Endothelial cell of hepatic sinusoid (primary cell): ENCODE measurements at regions not wholly inside any gene's neighbourhood (a gene's known extent, or its start where the extent isn't known, plus 50 kb on each side); places are given as distances from the start of the nearest gene placed in this dataset.
"Not testable (repeated sequence)": the region's sequence is repeated elsewhere in the genome, so short reads cannot be mapped to it uniquely, and the experiment has no call there.

Experiments used
- in situ Hi-C: cut with HindIII; loops from 2 replicates; pipeline ENCODE4 v1.10.0; 2017; ENCODE audit warnings: low sequenced_read_pairs

DNA sequence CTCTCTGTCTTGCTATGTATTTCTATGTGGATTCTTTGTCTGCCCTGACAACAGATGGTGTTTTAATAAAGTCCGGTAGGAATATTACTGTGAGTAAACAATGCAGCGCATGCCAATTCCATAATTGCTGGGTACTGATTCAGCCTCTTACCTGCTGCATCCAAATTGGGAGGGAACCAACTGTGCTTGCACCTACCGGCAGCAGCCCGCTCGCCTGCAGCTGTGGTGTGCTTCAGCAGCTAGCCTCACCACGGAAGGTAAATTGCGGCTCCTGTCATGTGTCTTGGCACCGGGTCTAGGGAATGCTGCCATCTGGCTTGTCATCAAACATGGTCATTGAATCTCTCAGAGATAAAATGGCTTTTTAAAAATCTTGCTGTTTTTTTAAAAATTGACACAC, 704.8 kb upstream of the SLC35B3 start:
- in situ Hi-C loops: no loop called here

DNA sequence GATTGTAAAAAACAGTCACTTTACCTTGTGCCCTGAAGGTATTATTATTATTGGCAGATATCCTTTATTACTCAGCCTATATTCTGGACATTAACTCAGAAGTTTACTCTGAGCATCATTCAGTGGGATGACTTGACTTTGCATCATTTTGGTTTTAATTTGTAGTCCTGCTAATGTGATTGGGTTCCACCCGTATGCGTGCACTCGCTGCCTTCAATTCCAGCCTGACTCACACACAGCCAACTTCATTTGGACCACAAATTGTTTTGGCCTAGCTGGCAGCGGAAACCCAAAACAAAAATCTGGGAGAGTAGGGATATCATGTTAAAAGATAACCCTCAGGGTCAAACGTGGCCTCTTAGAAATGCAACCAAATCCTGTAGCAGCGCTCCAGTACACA, 704.4 kb upstream of the SLC35B3 start:
- in situ Hi-C loops: loop anchor here (5.0 kb wide), 1 partner anchor 48 kb away; no protein-coding TSS in a partner anchor

DNA sequence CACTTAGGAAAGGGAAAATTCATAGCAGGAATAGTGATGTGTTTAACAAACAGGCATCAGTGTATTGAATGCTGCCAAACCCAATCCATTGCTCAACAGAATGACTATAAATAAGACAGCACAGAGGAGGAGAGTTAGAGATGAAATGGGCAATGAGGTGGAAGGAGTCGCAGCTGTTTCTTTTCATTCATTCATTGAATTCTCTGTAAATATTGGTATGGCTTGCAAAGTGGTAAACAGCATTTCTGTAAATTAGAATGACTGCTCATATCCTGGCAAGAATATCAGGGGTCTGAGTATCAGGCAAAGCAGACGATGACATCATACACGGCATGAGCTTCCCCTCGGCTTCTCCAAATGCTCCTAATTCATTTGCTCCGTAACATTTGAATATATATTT, 703.6 kb upstream of the SLC35B3 start:
- in situ Hi-C loops: loop anchor here (5.0 kb wide), 1 partner anchor 48 kb away; no protein-coding TSS in a partner anchor

DNA sequence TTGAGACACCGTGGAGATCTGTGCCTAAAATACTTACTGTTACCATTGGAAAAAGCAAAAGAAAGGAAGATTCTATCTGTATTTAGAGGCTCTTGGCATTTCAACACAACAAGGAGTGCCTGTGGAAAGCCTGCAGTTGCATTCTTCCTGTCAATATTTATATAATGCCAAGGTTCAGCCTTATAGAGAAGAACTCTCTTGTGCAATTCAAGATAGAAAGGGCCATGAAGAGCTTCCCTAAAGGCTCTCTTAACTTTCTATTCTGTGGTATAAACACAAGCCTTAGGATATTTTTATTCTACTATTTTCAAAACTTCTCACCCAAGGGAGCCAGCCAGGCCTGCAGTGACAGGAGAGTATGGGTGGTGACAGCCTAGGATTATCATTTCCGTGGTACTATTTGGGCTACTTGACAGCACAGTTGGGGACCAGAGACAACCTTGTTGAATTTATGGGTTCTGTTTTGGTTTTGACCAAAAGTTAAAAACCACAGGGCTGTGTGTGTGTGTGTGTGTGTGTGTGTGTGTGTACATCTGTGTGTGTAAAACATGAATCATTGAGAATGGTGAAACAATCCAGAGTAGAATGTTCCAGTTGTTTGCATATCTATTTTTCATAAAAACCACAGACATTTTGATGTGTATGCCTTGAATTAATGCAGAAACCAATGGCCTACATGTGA, 700.9 kb upstream of the SLC35B3 start:
- in situ Hi-C loops: loop anchor here (5.0 kb wide), 1 partner anchor 51 kb away; no protein-coding TSS in a partner anchor

DNA sequence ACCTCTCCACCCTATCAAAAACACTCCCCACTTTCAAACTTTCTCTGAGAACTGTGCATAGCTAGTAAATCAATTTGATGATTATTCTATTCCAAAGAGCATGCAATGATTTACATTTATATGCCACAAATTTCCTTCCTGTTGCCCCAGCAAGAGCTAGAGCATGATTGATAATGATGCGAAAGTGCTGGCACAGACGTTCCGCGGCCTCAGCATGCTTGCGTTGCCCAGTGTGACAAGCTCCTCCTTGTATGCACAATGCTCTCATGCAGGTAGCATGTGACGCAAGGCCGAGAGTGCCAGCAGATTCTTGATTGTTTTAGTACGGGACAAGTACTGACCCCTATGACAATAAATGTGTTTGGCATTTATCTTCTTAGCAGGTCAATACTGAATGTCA, 696.3 kb upstream of the SLC35B3 start:
- in situ Hi-C loops: no loop called here

DNA sequence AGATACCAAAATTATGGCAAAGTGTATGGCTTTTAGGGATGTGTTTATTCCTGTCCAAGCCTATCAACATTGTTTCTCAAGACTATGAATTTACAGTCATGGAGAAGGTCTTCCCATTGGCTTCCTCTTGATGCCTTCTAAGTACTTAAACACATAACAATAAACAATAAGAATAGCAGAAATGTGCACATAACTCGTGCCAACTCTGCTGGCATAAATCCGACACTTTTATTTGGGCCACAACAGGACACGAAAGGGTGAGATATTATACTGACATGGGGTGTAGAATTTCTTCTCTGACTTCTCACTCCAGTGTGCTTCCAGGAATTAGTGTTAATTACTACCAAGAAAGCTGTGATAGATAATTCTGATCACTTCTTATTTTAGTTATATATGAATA, 695.9 kb upstream of the SLC35B3 start:
- in situ Hi-C loops: no loop called here

DNA sequence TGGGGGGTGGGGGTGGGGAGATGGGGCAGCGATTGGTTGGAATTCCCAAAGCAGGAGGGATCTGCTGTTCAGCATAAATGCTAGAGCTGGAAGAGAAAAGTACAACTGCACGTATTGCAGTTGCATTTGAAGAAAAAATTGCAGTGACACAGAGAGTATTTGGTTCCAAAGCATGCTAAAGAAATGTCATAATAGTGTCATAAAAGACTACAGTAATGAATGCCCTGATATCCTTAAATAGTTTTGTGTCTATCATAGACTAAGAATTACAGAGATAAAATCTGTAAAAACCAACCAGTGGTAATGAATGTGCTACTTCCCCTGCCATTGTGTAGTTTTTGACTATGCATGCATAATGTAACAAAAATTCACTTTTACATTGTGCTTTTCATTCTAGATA, 693.6 kb upstream of the SLC35B3 start:
- in situ Hi-C loops: no loop called here

DNA sequence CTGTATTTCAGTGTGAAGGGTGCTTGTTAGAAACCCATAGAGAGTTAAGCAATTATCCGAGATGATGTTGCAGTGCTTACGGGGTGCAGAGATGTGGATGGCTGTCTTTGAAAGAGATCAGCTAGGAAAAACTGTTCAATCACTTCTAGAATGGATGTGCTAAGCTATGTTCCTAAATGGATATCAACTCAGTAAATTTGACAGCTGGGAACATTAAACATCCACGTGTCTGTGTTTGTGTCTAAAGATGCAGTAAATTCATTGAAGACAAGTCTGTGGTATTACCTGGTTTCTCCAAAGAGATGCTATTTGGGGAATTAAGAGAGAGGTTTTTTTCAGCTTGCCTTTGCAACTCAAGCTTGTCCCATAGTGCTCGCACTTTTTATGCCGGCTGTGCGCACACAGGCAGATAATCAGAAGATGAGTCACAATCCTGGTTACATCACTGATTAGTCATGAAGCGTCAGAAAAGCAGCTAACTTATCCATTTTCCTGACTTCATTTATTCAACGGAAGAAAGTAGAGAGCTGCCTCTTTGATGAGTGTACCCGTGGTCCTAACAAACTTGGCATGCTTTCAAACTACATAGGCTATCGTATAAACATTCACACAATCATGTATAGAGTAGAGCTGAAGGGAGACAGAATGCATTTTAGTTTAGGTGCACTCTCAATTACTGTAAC, 691.7 kb upstream of the SLC35B3 start:
- in situ Hi-C loops: no loop called here

DNA sequence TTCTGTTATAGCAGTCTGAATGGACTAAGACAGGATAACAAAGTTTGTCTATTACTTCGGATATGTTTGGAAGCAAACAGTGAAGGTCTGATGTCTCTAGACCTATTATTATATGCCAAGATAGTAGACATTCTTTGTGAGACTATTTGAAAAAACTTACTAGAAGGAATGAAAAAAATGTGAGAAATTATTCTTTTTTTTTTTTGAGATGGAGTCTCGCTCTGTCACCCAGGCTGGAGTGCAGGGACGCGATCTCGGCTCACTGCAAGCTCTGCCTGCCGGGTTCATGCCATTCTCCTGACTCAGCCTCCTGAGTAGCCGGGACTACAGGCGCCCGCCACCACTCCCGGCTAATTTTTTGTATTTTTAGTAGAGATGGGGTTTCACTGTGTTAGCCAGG, 690.7 kb upstream of the SLC35B3 start:
- in situ Hi-C loops: not testable (repeated sequence)

DNA sequence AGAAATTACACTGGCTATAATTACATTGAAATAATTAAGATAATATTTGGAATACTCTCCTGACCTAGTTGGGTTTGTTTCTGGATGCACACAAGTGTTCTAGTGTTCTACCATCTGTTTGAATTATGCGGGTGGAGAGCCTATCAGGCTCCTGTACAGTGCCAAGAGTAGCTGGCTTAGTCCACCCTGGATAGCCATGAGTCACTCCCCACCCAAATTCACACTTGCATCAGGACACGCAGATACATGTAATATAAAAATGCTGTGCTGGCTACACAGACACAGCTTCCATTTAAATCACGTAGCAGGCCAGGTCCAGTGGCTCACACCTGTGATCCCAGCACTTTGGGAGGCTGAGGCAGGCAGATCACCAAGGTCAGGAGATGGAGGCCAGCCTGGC, 686.2 kb upstream of the SLC35B3 start:
- in situ Hi-C loops: no loop called here

DNA sequence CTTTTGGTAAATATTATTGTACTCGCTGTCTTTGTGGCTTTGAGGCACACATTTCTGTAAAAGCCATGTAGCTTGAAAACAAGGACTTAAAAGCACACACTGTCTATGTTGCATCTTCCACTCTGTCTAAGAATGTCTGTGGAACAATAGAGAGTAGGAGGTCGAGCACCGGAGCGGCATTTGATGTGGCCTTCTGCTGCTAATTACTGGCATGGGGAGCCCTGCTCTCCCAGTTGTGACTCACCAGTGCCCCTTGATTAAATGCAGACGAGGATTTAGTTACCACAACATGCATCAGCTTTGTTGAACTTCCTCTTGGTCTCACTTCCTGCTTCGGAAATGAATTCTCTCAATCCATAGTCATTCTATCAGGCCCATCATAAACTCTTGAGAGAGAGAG, 680.7 kb upstream of the SLC35B3 start:
- in situ Hi-C loops: no loop called here

DNA sequence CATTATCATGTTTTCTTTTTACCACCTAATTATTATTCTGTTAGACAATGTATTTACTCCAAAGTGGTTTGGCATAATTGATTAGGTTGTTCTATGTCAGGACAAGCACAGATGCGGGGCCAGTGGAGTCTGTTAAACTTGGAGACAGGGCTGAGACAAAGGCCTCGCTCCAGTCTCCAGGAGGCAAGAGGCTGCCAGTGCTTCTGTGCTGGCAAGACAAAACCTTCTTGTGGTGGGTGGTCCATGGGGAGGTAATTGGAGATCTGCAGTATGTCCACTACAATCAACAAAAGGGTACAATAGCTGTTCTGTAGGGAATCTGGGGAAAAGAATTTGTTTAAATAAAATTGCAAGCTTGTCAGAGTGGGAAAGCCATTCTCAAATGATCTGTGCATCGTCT, 677.2 kb upstream of the SLC35B3 start:
- in situ Hi-C loops: no loop called here

DNA sequence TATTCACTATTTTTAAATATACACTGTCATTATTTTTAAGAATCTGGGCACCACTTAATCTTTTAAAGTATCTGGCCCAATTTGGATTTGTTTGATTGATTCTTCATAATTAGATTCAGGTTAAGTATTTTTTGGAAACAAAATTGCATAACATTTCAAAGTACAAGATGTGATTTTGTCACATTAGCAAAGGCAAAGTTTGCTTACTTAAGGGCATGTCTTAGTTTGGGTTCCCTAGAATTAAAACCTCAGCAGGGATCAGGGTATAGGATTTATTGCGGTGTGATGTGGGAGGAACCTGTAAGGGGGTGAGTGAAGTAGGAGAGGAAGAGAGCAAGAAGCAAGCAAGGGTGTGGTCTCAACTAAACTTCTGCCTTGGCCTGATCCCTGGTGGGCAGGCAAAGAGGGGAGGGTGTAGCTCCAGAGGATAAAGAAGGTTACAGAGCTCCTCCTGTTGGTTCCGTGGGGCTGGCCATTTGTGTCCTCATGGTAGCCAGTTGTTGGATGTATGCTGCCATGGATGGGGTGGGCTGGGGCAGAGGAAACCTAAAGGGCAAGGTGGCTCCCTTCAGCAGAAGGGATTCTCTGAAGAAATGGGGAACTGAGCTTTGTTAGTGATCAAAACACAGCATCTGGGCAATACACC, 668.7 kb upstream of the SLC35B3 start:
- in situ Hi-C loops: loop anchor here (5.0 kb wide), 1 partner anchor 43 kb away; no protein-coding TSS in a partner anchor

DNA sequence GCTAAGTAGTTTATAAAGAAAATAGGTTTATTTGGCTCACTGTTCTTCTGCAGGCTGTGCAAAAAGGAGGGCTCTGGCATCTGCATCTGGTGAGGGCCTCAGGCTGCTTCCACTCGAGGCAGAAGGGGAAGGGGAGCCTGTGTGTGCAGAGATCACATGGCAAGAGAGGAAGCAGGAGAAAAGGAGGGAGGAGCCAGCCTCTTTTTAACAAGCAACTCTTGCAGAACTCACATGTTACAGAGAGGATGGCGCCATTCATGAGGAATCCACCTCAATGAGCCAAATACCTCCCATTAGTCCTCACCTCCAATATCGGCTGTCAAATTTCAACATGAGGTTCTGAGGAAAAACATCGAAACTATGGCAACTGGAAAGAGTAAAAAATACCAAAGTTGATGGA, 666.6 kb upstream of the SLC35B3 start:
- in situ Hi-C loops: loop anchor here (5.0 kb wide), 1 partner anchor 45 kb away; no protein-coding TSS in a partner anchor

DNA sequence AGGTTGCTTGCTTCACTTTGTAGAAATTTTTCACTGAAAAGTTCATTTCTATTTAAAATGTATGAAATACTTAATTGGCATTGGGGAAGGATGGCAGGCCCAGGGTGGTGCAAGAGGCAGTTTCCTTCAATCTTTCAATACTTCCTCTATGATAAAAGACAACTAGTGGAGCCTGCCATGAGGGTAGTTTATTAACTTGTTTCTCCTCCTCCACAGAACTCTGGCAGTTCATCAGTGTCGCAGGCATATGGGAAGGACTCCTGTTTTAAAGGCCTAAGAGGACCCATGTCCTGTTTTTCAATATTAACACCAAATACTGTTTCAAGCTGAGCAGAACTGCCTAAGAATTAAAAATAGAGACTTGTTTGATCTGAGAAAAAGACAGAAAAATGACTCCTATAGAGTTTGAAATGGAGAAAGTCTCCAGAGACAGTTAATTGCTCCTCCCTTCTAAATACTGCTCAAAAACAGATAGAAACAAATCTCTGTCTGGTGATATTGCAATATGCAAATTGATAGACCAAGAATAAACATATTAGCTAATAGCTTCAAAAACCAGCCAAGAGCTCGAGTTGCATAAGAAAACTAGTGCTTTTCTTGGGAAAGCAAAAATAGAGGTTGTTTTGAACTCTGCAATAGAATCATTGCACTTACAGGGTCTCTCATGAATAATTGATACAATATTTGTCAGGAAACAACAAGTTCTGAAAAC, 665.7 kb upstream of the SLC35B3 start:
- in situ Hi-C loops: loop anchor here (5.0 kb wide), 1 partner anchor 46 kb away; no protein-coding TSS in a partner anchor

DNA sequence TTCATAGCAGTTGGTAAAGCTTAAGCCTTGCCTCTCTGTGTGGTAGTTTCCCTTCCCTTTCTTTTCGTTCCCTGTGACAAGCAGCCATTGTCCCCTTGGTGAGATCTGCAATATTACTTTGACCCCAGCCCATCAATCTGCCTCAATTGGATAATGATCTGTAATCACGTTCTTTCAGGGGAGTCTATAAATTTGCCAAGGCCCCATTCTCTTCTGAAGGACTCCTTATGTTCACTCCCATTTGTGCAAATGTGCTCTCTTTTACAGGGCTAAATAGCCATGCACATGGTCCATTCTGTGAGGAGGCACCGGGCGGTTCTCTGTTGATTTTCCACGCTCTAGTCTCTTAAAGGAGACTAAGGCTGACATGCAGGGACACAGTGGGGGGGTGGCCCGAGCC, 660.4 kb upstream of the SLC35B3 start:
- in situ Hi-C loops: no loop called here

DNA sequence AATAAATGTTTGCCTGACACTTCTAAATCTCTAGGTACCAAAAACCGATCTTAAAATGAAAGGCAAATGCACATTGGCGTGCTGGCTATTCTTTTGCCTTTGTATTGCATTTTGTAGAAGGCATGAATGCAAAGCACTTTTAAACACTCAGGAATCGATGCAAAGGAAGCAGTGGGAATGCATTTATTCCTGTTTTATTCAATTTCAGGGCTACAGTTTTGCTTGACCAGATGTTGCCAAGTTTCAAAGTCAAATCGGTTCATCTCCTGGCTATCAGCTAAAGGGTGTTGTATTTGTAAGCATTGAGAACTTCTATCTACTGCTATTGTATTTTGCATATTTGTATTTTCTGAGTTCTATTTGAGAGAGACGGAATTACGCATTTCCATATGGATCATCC, 659.8 kb upstream of the SLC35B3 start:
- in situ Hi-C loops: no loop called here

DNA sequence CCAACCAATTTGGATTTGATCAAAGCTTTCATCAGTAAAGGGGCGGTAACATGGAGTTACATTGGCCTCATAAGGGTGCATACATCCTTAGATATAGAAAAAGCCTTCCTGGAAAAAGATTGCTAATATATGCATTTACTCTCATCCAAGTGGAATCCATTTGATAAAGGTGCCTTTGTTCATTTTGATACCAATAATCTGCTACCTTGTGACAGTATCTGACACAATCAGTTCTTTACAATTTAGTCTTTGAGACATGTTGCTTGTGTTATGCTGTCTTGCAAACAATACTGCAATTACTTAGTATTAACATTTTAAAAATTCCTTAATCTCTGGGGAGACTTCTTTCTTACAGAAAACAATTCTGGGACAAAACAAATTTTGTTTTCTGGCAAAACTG, 654.4 kb upstream of the SLC35B3 start:
- in situ Hi-C loops: no loop called here

DNA sequence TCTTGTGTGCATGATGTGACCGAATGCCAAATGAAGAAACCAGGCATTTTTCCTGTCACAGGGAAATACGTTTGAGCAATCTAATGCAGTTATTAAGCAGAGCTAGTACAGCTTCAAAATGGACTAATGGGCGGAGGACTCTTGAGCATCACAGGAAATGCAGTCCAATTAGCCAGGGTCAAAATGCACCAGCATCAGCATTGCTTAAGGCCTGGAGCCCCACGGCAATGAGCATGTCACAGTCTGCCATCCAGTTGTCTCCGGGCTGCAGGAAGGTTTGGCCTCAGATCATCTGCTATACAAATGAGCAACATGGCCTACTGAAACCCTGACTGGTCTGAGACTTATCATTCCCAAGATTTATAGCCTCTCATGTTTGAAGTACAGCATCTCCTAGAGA, 652.1 kb upstream of the SLC35B3 start:
- in situ Hi-C loops: no loop called here

DNA sequence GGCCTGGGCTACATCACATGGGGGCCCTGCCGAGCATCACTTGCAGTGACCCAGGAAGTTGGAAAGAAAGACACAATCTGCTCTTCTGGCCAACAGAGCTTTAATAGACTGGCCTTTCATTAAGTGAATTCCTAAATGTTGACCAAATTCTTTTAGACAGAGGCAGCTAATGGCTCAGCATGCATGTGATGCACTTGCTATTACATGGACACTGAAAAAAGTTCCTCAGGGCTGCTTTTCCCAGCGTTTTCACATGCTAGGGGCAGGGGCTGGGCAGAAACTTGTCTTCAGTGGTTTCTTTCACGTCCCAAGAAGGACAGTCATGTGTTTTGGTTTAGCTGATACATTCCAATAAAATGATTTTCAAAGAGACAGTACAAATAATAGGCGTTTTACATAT, 651.0 kb upstream of the SLC35B3 start:
- in situ Hi-C loops: no loop called here

DNA sequence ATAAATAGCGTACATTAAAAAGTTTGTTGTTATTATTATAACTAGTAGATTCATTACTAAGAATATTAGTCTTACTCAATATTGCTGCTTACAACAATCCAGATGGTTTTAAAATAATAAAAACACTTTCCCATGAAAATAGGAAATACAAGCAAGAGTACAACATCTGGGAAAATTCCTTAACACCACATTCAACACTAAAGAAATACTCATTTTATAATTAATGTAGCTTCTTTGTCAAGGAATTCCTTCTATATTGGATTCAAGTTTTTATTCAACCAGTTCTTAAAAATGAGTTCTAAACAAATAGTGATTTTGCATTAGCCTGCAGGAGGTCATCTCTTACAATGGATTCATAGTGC, 650.3 kb upstream of the SLC35B3 start:
- in situ Hi-C loops: no loop called here
